ENCODE measurements at regions not wholly inside any gene's neighbourhood (a gene's known extent, or its start where the extent isn't known, plus 50 kb on each side); places are given as distances from the start of the nearest gene placed in this dataset.
"Not testable (repeated sequence)": the region's sequence is repeated elsewhere in the genome, so short reads cannot be mapped to it uniquely, and the experiment has no call there.

- no peak for DNase-seq (ENCODE audit: low read depth, low spot score)
- H3K27ac Mint-ChIP-seq (ENCODE audit: unreplicated experiment): no peak overlapping the region
- no peaks in the 10 kb centered on the region for H3K27me3 Mint-ChIP-seq (ENCODE audit: low read depth)
- no peaks in the 10 kb centered on the region for H3K9me3 Mint-ChIP-seq
- H3K36me3 Mint-ChIP-seq (ENCODE audit: low read depth): no peaks in the 10 kb centered on the region
- peaks cover 4% of the 10 kb centered on the region for H3K4me1 Mint-ChIP-seq
- no peak overlapping the region for H3K4me3 Mint-ChIP-seq
- TF ChIP-seq, protein P1, sequence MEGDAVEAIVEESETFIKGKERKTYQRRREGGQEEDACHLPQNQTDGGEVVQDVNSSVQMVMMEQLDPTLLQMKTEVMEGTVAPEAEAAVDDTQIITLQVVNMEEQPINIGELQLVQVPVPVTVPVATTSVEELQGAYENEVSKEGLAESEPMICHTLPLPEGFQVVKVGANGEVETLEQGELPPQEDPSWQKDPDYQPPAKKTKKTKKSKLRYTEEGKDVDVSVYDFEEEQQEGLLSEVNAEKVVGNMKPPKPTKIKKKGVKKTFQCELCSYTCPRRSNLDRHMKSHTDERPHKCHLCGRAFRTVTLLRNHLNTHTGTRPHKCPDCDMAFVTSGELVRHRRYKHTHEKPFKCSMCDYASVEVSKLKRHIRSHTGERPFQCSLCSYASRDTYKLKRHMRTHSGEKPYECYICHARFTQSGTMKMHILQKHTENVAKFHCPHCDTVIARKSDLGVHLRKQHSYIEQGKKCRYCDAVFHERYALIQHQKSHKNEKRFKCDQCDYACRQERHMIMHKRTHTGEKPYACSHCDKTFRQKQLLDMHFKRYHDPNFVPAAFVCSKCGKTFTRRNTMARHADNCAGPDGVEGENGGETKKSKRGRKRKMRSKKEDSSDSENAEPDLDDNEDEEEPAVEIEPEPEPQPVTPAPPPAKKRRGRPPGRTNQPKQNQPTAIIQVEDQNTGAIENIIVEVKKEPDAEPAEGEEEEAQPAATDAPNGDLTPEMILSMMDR (conservative IDR thresholded peaks at IDR 0.05): no peak
These were observed 54.3 kb upstream of the NEIL3 start for GRCh38 chr4:177255359-177255758.

DNA sequence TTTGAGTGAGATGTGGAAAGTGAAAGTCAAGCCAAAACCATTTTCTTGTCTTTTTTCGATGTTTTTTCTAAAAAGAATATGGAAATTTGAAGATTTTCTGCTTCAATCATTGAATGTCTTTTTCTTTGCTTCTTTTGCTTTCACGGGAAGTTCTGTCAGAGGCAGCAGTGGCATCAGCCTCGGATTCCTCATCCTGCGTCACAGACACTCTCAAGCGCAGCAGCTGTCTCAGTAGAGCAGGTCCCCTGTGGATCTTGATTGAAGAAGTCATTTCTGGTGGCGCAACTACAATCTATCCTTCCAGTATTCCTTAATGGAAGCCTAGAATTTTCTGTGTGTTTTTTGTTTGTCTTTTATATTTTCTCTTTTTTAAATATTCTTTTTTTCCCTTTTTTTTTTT is 52.7 kb upstream of the NEIL3 start:
- Mint-ChIP-seq H3K4me1 (no peaks in the 10 kb centered on the region), H3K27ac (ENCODE audit: unreplicated experiment) (no peak overlapping the region), H3K4me3 (no peak overlapping the region), H3K9me3 (peaks cover 2% of the 10 kb centered on the region), H3K36me3 (ENCODE audit: low read depth) (no peaks in the 10 kb centered on the region), H3K27me3 (ENCODE audit: low read depth) (no peaks in the 10 kb centered on the region)
- TF ChIP-seq, protein P1 (conservative IDR thresholded peaks at IDR 0.05): no peak
- no peak for DNase-seq (ENCODE audit: low read depth, low spot score)

DNA sequence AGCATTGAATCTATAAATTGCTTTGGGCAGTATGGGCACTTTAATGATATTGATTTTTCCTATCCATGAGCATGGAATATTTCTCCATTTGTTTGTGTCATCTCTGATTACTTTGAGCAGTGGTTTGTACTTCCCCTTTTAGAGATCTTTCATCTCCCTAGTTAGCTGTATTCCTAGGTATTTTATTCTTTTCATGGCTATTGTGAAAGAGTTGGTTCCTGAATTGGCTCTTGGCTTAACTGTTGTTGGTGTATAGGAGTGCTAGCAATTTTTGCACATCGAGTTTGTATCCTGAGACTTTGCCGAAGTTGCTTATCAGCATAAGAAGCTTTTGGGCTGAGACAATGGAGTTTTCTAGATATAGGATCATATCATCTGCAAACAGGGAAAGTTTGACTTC is 50.2 kb upstream of the NEIL3 start:
- H3K4me3 Mint-ChIP-seq; H3K27me3 Mint-ChIP-seq (ENCODE audit: low read depth); H3K27ac Mint-ChIP-seq (ENCODE audit: unreplicated experiment); H3K9me3 Mint-ChIP-seq; H3K4me1 Mint-ChIP-seq; H3K36me3 Mint-ChIP-seq (ENCODE audit: low read depth); DNase-seq (ENCODE audit: low read depth, low spot score): not testable (repeated sequence)
